IMR-90 (cell line): ENCODE measurements at regions not wholly inside any gene's neighbourhood (a gene's known extent, or its start where the extent isn't known, plus 50 kb on each side); places are given as distances from the start of the nearest gene placed in this dataset.

ENCODE experiments used
- ATAC-seq: fragments of 200-7000 bp; cut with Tn5 transposase; 2 replicates; pipeline ENCODE4 v1.9.1; 2020; ENCODE audit warnings: low read depth, mild to moderate bottlenecking, moderate library complexity
- BruUV-seq: library from RNA; stranded (reverse); fragments of 400-500 nt; replicated peaks from 2 replicates; lab custom pipeline; 2021; lab: Mats Ljungman, UMichigan
- CTCF ChIA-PET: fragments of 300-600 bp; formaldehyde crosslinking; extraction: SDS; loops from one replicate; lab custom pipeline; 2021; ENCODE audit warnings: antibody characterized with exemption; lab: Yijun Ruan, JAX
- POLR2A ChIA-PET: fragments of 300-600 bp; sonication (Branson Sonifier 250); formaldehyde crosslinking; loops from one replicate; lab custom pipeline; 2022; ENCODE audit warnings: antibody characterized with exemption; ENCODE audit not compliant: unreplicated experiment; lab: Charles Lee
- DNase-seq: peaks from one replicate; pipeline ENCODE4 v3.0.0; 2013
- H2AFZ ChIP-seq: replicated peaks from 2 replicates; pipeline ENCODE3; 2013; ENCODE audit warnings: low read length, mild to moderate bottlenecking; ENCODE audit not compliant: poor library complexity
- H2AK5ac ChIP-seq: 2 replicates; pipeline ENCODE4 v1.6.1; 2013; ENCODE audit warnings: low read depth, low read length, inconsistent platforms
- H2AK9ac ChIP-seq: replicated peaks from 2 replicates; pipeline ENCODE3; 2013; ENCODE audit warnings: mild to moderate bottlenecking, low read depth, low read length, moderate library complexity; ENCODE audit not compliant: poor library complexity
- H2BK120ac ChIP-seq: 2 replicates; pipeline ENCODE4 v1.6.1; 2013; ENCODE audit warnings: low read depth, low read length, inconsistent platforms
- H2BK15ac ChIP-seq: 3 replicates; pipeline ENCODE4 v1.6.1; 2013; ENCODE audit warnings: low read depth, low read length, inconsistent platforms
- H2BK20ac ChIP-seq: 2 replicates; pipeline ENCODE4 v1.6.1; 2013; ENCODE audit warnings: low read depth, mild to moderate bottlenecking, inconsistent platforms, low read length, moderate library complexity
- H2BK5ac ChIP-seq: 2 replicates; pipeline ENCODE4 v1.6.1; 2013; ENCODE audit warnings: mild to moderate bottlenecking, low read depth, low read length, inconsistent platforms; ENCODE audit not compliant: poor library complexity, severe bottlenecking
- H3K14ac ChIP-seq: replicated peaks from 2 replicates; pipeline ENCODE4 v1.6.1; 2013; ENCODE audit warnings: low read depth, low read length, inconsistent platforms
- H3K18ac ChIP-seq: 2 replicates; pipeline ENCODE4 v1.6.1; 2013; ENCODE audit warnings: low read depth, low read length, control low read depth
- H3K23ac ChIP-seq: 2 replicates; pipeline ENCODE4 v1.6.1; 2013; ENCODE audit warnings: low read depth, low read length, inconsistent platforms
- H3K27ac ChIP-seq: 2 replicates; pipeline ENCODE4 v1.5.1; 2013; ENCODE audit warnings: mild to moderate bottlenecking, control low read depth, low read length; ENCODE audit not compliant: insufficient read depth
- H3K27me3 ChIP-seq: 2 replicates; pipeline ENCODE4 v1.6.1; 2013; ENCODE audit warnings: low read length; ENCODE audit not compliant: control insufficient read depth, insufficient read depth
- H3K36me3 ChIP-seq: 2 replicates; pipeline ENCODE4 v1.6.1; 2013; ENCODE audit warnings: low read length, mixed read lengths; ENCODE audit not compliant: control insufficient read depth, insufficient read depth
- H3K4ac ChIP-seq: 2 replicates; pipeline ENCODE4 v1.6.1; 2013; ENCODE audit warnings: low read depth, low read length, inconsistent platforms
- H3K4me1 ChIP-seq: 2 replicates; pipeline ENCODE4 v1.6.1; 2013; ENCODE audit warnings: low read length, mixed read lengths; ENCODE audit not compliant: control insufficient read depth, insufficient read depth
- H3K4me2 ChIP-seq: 2 replicates; pipeline ENCODE4 v1.6.1; 2013; ENCODE audit warnings: low read depth, mild to moderate bottlenecking, control low read depth, low read length, moderate library complexity
- H3K4me3 ChIP-seq: 2 replicates; pipeline ENCODE4 v1.5.1; 2013; ENCODE audit warnings: low read depth, mild to moderate bottlenecking, control low read depth, low read length, moderate library complexity; ENCODE audit not compliant: insufficient read depth
- H3K56ac ChIP-seq: 2 replicates; pipeline ENCODE4 v1.6.1; 2013; ENCODE audit warnings: low read length, inconsistent platforms; ENCODE audit not compliant: insufficient read depth; ENCODE audit errors: extremely low read depth
- H3K79me1 ChIP-seq, 2 experiments: 2 replicates each; pipeline ENCODE4 v1.6.1; 2013; ENCODE audit warnings: low read length in 2 of 2, inconsistent platforms in 1 of 2, low read depth in 1 of 2
- H3K9ac ChIP-seq: 2 replicates; pipeline ENCODE4 v1.6.1; 2013; ENCODE audit warnings: low read depth, low read length, control low read depth
- H3K9me1 ChIP-seq: 2 replicates; pipeline ENCODE4 v1.6.1; 2013; ENCODE audit warnings: low read length, inconsistent platforms; ENCODE audit not compliant: insufficient read depth
- H3K9me3 ChIP-seq: 2 replicates; pipeline ENCODE4 v1.6.1; 2013; ENCODE audit warnings: low read length; ENCODE audit not compliant: control insufficient read depth, insufficient read depth
- H4K20me1 ChIP-seq: 2 replicates; pipeline ENCODE4 v1.6.1; 2013; ENCODE audit warnings: low read length, inconsistent platforms; ENCODE audit not compliant: insufficient read depth
- H4K5ac ChIP-seq: 2 replicates; pipeline ENCODE4 v1.6.1; 2013; ENCODE audit warnings: mild to moderate bottlenecking, low read depth, low read length, control low read depth
- H4K8ac ChIP-seq, 2 experiments: 2 replicates each; pipeline ENCODE4 v1.6.1; 2013; ENCODE audit warnings: low read depth in 2 of 2, low read length in 2 of 2, control low read depth in 1 of 2, inconsistent platforms in 1 of 2
- H4K91ac ChIP-seq: 2 replicates; pipeline ENCODE4 v1.6.1; 2013; ENCODE audit warnings: low read depth, low read length, inconsistent platforms; ENCODE audit not compliant: insufficient read depth
- BHLHE40 ChIP-seq: fragments of 150-350 bp; IDR thresholded peaks from 2 replicates; pipeline ENCODE4 v1.6.1; 2016; ENCODE audit warnings: mild to moderate bottlenecking, low read depth, low read length
- CEBPB ChIP-seq: IDR thresholded peaks from 2 replicates; pipeline ENCODE4 v1.6.1; 2012; ENCODE audit warnings: low read depth, low read length, improper control_type of control experiment
- CHD1 ChIP-seq: IDR thresholded peaks from 2 replicates; pipeline ENCODE4 v1.6.1; 2012; ENCODE audit warnings: low read depth, low read length, improper control_type of control experiment
- CTCF ChIP-seq: conservative IDR thresholded peaks from 2 replicates; pipeline ENCODE4 v1.5.1; 2012; ENCODE audit warnings: mild to moderate bottlenecking, low read depth, low read length, improper control_type of control experiment
- ELK1 ChIP-seq: fragments of 150-350 bp; IDR thresholded peaks from 2 replicates; pipeline ENCODE4 v1.6.1; 2016; ENCODE audit warnings: low read depth, mild to moderate bottlenecking, low read length, moderate library complexity, borderline replicate concordance
- FOS ChIP-seq: fragments of 150-350 bp; IDR thresholded peaks from 2 replicates; pipeline ENCODE4 v1.6.1; 2016; ENCODE audit warnings: low read depth, low read length
- NFE2L2 ChIP-seq: fragments of 150-350 bp; IDR thresholded peaks from 2 replicates; pipeline ENCODE4 v1.6.1; 2016; ENCODE audit warnings: low read depth, mild to moderate bottlenecking, low read length
- RAD21 ChIP-seq: IDR thresholded peaks from 2 replicates; pipeline ENCODE4 v1.6.1; 2012; ENCODE audit warnings: low read length, improper control_type of control experiment
- RCOR1 ChIP-seq: IDR thresholded peaks from 2 replicates; pipeline ENCODE4 v1.6.1; 2012; ENCODE audit warnings: mild to moderate bottlenecking, low read length, improper control_type of control experiment; ENCODE audit not compliant: insufficient replicate concordance
- RFX5 ChIP-seq: IDR thresholded peaks from 2 replicates; pipeline ENCODE4 v1.8.0; 2012; ENCODE audit warnings: low read depth, mild to moderate bottlenecking, low read length, moderate library complexity
- SMC3 ChIP-seq: fragments of 150-350 bp; IDR thresholded peaks from 2 replicates; pipeline ENCODE4 v1.6.1; 2016; ENCODE audit warnings: low read depth, mild to moderate bottlenecking, antibody characterized with exemption, low read length, moderate library complexity
- USF2 ChIP-seq: fragments of 150-350 bp; IDR thresholded peaks from 2 replicates; pipeline ENCODE4 v1.6.1; 2017; ENCODE audit warnings: mild to moderate bottlenecking, antibody characterized with exemption, low read length, low read depth
- WGBS, 2 experiments: methylation state at CpG; one replicate each; pipeline versions ENCODE4 v1.1.5 to v1.1.7; 2013; ENCODE audit warnings: missing lambda C conversion rate in 2 of 2; ENCODE audit not compliant: insufficient read length in 1 of 2; ENCODE audit errors: extremely low coverage in 2 of 2; 5-methylcytosine and 5-hydroxymethylcytosine counted together
- dilution Hi-C: fragments of 300-500 bp; cut with HindIII; formaldehyde crosslinking; loops from one replicate; pipeline ENCODE4 v1.14.3; 2018; ENCODE audit warnings: low sequenced_read_pairs; ENCODE audit not compliant: unreplicated experiment
- in situ Hi-C: fragments of 300-500 bp; cut with MboI; formaldehyde crosslinking; loops from 3 replicates; pipeline ENCODE4 v1.14.3; 2019; ENCODE audit warnings: low sequenced_read_pairs, inconsistent platforms, mixed read lengths
- intact Hi-C: fragments of 100-400 bp; cut with micrococcal nuclease; formaldehyde crosslinking; loops from 2 replicates; pipeline ENCODE4 v1.10.0; 2022

- Histone ChIP-seq H3K4ac (no peak overlapping the region), H3K79me1 (no peaks in the 10 kb centered on the region), H2BK120ac (no peak overlapping the region), H4K91ac (no peak overlapping the region), H3K4me1 (no peaks in the 10 kb centered on the region), H2AK9ac (no peak overlapping the region), H2AK5ac (no peak overlapping the region), H3K9me1 (no peaks in the 10 kb centered on the region), H3K14ac (no peak overlapping the region), H4K8ac (no peak overlapping the region), H4K5ac (no peak overlapping the region), H2AFZ (no peak overlapping the region), H3K18ac (no peak overlapping the region), H3K9me3 (peaks cover 5% of the 10 kb centered on the region; the same call in 1 of the 2 replicates), H3K36me3 (no peaks in the 10 kb centered on the region), H3K9ac (no peak overlapping the region), H4K20me1 (no peaks in the 10 kb centered on the region), H3K23ac (no peak overlapping the region), H2BK5ac (no peak overlapping the region), H2BK20ac (no peak overlapping the region), H3K4me3 (no peak overlapping the region), H3K4me2 (no peak overlapping the region), H3K27ac (no peak overlapping the region), H2BK15ac (no peak overlapping the region), H3K56ac (no peak overlapping the region), H3K27me3 (no peaks in the 10 kb centered on the region)
- TF ChIP-seq NFE2L2 (no peak), CEBPB (no peak), SMC3 (no peak), FOS (no peak), CTCF (no peak), CHD1 (no peak), ELK1 (no peak), RAD21 (no peak), RFX5 (no peak), USF2 (no peak), RCOR1 (no peak), BHLHE40 (no peak)
- ChIA-PET CTCF (no interaction called here), POLR2A (no interaction called here)
- dilution Hi-C loops, result no loop called here
- no TSS peak for BruUV-seq
- intact Hi-C loops, result no loop called here
- ATAC-seq, result no peak
- in situ Hi-C loops, result no loop called here
- WGBS, 2 experiments, result no CpG with 5 or more reads among the region's 2 CpGs
- no peak for DNase-seq
These were observed 145.7 kb upstream of the LMNTD1 start for GRCh38 chr12:25698772-25699171.
